H1 (cell line): ENCODE measurements at regions not wholly inside any gene's neighbourhood (a gene's known extent, or its start where the extent isn't known, plus 50 kb on each side); places are given as distances from the start of the nearest gene placed in this dataset.

Experiments used
- CBX5 ChIP-seq: fragments of 300-800, 300-1000 bp; sonication (generic); IDR thresholded peaks from 2 replicates; pipeline ENCODE4 v1.7.1; 2016; ENCODE audit warnings: antibody characterized with exemption, low read length, low read depth
- CTBP2 ChIP-seq: IDR thresholded peaks from 2 replicates; pipeline ENCODE4 v1.7.0; 2011; ENCODE audit warnings: borderline replicate concordance, mild to moderate bottlenecking, moderate library complexity, mixed read lengths, low read length; ENCODE audit not compliant: insufficient read depth, insufficient read length
- EGR1 ChIP-seq: IDR thresholded peaks from 2 replicates; pipeline ENCODE4 v1.6.1; 2011; ENCODE audit warnings: low read depth, low read length, borderline replicate concordance
- FOSL1 ChIP-seq: IDR thresholded peaks from 2 replicates; pipeline ENCODE4 v1.6.1; 2011; ENCODE audit warnings: mild to moderate bottlenecking, low read depth, low read length, moderate library complexity; ENCODE audit not compliant: insufficient read depth
- MAFK ChIP-seq: IDR thresholded peaks from 2 replicates; pipeline ENCODE4 v1.6.1; 2012; ENCODE audit warnings: low read depth, mild to moderate bottlenecking, improper control_type of control experiment, low read length
- SP4 ChIP-seq: IDR thresholded peaks from 2 replicates; pipeline ENCODE4 v1.6.1; 2012; ENCODE audit warnings: low read length, inconsistent platforms
- TF ChIP-seq, protein P1 (sequence below): IDR thresholded peaks from 2 replicates; pipeline ENCODE4 v1.6.1; 2012; ENCODE audit warnings: low read length, inconsistent platforms

DNA sequence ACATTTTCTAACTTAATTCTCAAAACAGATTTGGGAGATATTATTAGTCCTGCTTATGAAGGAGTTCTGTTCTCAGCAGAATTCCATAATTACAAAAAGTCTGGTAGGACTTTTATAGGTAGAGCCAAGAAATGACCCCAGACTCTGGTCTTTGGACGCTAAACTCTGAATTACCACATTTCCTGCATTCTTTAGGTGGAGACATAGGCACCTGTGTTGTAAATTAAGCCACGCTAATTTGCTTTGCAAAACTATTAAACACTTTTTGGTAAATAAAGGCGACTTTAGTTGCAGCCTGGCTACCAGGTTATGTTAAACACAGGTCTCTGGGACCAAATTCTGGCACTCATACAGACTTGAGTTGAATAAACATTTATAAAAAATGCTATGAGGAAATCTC lies 77.7 kb downstream of the C9orf152 start (continued):
- TF ChIP-seq CTBP2: no peak
- TF ChIP-seq FOSL1: no peak
- no peak for TF ChIP-seq SP4
- TF ChIP-seq EGR1: no peak
- TF ChIP-seq, protein P1, sequence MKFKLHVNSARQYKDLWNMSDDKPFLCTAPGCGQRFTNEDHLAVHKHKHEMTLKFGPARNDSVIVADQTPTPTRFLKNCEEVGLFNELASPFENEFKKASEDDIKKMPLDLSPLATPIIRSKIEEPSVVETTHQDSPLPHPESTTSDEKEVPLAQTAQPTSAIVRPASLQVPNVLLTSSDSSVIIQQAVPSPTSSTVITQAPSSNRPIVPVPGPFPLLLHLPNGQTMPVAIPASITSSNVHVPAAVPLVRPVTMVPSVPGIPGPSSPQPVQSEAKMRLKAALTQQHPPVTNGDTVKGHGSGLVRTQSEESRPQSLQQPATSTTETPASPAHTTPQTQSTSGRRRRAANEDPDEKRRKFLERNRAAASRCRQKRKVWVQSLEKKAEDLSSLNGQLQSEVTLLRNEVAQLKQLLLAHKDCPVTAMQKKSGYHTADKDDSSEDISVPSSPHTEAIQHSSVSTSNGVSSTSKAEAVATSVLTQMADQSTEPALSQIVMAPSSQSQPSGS: no peak
- no peak for TF ChIP-seq MAFK
- no peak for TF ChIP-seq CBX5
